Stimulated activated CD4-positive, alpha-beta T cell treated with anti-CD3 and anti-CD28 coated beads, TNF-alpha, amount 100 ng/mL, for 48 hours (primary cell): ENCODE measurements at regions not wholly inside any gene's neighbourhood (a gene's known extent, or its start where the extent isn't known, plus 50 kb on each side); places are given as distances from the start of the nearest gene placed in this dataset.
"Not testable (repeated sequence)": the region's sequence is repeated elsewhere in the genome, so short reads cannot be mapped to it uniquely, and the experiment has no call there.

Source experiments
- DNase-seq, 3 donors: peaks; one replicate each; pipeline ENCODE4 v3.0.0-alpha.2; 2020; ENCODE audit warnings: low read depth in 3 of 3

DNA sequence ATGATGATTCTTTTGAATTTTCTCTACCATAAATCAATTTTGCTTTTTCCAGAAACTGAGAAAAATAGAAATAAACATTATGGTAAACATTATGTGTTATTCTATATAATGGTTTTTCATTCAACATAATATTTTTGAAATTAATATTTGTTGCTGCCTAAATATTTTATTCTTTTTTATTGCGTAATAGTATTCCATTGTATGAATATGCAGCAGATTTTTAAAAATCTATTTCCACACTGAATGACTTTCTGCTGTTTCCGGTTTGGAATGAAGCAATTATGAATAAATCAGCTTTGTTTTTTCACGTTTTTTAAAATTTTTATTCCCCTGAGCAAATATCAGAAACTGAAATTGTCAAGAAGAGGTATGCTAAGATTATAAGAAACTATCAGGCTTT lies 335.2 kb upstream of the KCND2 start:
- no peak for DNase-seq

DNA sequence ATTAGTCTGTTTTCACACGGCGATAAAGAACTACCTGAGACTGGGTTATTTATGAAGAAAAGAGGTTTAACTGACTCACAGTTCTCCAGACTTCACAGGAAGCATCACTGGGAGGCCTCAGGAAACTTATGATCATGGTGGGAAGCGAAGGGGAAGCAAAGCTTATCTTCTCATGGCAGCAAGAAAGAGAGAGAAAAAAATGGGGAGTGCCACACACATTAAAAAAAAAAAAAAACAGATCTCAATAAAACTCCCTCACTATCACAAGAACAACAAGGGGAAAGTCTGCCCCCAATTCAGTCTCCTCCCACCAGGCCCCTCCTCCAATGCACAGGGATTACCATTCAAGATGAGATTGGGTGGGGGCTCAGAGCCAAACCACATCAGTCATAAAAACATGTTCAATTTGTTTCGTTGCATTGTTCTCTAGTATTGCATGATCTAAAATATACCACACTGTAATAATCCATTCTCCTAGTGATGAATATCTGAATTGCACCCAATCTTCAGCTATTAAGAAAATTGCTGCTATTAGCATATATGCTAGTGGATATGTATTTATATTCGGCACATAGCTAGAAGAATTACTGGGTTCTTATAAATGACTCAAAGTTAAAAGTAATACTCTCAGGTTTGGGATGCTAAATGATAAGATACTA lies 328.9 kb upstream of the KCND2 start:
- DNase-seq, result no peak

DNA sequence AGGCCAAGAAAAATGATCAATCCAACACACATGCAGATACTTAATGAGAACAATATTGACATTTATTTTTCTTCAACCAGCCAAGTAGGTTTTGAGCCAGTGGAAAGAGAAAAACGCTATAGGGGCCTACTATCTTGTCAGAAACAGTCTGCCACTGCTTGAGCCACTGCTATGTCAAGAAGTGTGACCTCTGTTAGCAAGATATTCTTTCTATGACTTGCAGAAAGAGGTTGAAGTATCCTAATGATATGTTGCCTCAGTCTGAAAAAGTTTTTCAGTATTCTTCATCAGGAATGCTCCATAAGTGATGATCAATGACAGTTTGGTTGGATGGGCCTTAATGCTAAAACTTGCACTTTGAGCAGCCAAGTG lies 328.4 kb upstream of the KCND2 start:
- DNase-seq, result no peak

DNA sequence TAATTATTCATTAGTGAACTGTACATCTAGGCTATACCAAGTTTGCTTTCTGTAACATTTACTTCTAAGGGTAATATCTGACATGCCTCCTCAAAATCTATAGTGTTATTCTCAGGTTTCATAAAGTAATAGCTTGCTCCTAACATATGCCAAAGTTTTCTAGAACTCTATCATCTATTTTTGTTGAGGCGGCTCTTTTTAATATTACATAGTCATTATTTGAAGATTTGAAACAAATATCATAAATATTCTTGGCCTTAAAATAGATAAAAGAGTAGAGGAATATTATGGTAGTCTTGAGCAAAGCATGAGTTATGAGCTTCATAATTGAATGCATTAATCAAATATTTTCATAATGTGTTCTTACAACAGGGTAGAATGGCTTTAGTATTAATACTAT lies 327.2 kb upstream of the KCND2 start:
- no peak for DNase-seq

DNA sequence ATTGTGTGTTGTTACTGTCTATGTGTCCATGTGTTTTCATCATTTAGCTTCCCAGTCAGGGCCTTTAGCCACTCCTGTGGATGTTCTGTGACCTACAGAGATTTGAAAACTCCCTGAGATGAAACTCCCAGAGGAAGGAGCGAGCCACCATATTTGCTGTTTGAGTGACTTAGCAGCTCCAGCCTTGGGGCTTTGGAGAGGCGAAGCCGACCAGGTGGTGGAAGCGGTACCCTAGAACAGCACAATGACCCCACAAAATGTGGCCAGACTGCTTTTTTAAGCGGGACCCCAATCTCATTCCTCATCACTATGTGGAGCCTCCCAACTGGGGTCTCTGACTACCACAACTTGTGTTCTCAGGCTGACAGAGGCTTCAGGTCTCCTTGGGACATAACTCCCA lies 323.9 kb upstream of the KCND2 start:
- no peak for DNase-seq

DNA sequence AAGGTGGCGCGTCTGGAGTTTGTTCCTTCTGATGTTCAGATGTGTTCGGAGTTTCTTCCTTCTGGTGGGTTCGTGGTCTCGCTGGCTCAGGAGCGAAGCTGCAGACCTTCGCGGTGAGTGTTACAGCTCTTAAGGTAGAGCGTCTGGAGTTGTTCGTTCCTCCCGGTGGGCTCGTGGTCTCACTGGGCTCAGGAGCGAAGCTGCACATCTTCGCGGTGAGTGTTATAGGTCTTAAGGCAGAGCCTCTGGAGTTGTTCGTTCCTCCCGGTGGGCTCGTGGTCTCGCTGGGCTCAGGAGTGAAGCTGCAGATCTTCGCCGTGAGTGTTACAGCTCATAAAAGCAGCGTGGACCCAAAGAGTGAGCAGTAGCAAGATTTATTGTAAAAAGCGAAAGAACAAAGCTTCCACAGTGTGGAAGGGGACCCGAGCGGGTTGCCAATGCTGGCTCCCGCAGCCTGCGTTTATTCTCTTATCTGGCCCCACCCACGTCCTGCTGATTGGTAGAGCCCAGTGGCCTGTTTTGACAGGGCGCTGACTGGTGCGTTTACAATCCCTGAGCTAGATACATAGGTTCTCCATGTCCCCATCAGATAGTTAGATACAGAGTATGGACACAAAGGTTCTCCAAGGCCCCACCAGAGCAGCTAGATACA lies 322.5 kb upstream of the KCND2 start:
- DNase-seq, result not testable (repeated sequence)

DNA sequence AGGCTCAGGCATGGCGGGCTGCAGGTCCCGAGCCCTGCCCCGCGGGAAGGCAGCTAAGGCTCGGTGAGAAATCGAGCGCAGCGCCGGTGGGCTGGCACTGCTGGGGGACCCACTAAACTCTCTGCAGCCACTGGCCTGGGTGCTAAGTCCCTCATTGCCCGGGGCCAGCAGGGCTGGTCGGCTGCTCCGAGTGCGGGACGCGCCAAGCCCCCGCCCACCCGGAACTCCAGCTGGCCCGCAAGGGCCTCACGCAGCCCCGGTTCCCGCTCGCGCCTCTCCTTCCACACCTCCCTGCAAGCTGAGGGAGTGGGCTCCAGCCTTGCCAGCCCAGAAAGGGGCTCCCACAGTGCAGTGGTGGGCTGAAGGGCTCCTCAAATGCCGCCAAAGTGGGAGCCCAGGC lies 321.4 kb upstream of the KCND2 start:
- DNase-seq, result not testable (repeated sequence)

DNA sequence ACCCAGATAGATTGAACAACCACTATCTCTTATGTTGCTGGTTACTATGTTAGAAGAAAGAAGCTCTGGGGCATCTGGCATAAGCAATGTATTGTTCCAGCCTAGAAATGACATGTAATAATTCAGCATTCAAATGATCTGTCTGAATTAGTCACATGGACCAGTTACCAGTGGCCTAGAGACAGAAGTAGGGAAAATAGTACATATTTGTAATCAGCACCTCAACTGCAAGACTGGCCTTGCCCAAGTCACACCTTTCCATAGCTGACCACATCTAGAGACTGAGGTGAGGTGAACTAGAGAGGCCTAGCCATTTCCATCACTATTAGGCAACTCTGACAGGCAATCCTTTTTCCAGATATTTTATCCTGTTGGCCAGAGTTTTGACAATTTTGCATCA lies 315.6 kb upstream of the KCND2 start:
- DNase-seq, result no peak

DNA sequence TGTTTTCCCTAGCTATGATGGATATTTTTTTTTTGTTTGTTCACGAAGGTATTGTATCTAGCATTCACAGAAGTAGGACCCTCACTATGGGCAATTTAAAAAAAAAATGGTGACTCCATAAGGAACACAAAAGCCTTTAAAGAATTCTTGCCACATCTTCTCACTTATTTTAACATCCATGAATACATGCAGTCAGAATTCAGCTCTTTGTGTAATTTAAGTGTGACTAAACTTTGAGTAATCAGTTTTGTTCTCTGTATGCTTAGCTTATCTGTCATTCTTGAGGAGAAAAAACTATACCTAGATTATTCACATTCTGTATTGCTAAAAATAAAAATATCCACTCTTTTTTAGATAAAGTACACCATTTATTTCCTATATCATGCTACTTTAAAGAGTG lies 313.2 kb upstream of the KCND2 start:
- no peak for DNase-seq

DNA sequence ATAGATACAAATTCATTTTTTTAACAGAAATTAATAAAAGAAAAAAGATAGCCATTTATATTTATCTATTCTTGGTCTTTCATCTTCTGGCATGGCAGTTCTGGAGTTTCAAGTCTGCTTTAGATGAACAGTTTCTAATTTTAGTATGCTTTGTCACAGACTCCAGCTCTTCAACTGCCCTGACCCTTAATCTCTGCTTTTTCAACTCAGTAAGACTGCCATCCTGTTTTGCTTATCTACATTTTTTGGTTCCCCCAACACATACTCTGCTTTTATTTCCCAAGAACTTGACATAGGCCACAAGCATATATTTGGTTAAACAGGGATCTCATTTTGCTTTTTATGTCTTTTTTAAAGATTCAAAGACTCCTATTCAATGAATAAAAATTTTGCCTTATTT lies 309.3 kb upstream of the KCND2 start:
- DNase-seq, result no peak

DNA sequence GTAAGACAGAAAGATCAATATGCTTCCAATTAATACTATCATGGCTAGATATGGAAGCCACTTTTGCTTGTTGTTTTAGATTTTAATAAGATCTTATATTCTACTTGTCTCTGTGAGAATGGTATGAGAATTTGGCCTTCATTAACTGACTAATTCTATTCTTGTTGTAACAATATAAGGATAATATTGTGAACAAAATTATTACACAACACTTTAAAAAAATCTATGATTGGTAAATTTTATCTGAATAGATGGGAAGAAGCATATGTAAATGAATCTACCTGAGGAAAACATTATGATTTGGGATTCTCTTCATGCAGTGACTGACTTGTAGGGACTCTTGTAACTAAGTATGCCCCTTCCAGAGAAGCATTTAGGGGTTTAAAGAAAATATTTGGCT lies 308.9 kb upstream of the KCND2 start:
- DNase-seq, result no peak

DNA sequence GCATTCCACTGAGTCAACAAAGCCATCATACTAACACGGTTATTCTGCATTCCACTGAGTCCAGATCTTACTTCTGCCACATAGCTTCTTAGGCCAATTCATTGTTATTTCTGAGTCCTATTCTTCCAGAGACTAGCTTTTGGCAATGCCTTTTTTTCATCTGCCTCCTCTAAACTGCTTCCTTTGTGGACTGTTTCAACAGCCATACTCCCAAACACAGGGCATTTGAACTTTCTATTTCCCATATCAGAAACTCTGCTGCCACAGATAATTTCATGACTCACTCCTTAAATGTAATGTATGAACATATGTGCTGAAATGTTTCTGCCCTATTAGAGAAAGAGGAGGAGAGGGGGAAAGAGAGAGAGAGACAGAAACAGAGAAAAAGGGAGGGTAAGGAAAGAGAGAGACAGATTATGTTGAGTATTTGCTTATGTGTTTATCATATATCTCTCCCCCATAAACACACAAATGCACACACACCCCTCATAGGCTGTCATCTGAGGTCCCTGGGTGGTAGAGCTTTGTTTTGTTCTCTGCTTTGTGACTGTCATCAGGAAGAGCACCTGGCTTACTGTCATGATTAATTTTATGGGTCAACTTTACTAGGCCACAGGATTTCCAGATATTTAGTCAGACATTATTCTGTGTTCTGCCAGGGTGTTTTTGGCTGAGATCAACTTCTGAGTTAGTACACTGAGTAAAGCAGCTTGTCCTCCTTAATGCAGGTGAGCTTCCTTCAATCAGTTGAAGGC lies 308.0 kb upstream of the KCND2 start:
- DNase-seq, result no peak

DNA sequence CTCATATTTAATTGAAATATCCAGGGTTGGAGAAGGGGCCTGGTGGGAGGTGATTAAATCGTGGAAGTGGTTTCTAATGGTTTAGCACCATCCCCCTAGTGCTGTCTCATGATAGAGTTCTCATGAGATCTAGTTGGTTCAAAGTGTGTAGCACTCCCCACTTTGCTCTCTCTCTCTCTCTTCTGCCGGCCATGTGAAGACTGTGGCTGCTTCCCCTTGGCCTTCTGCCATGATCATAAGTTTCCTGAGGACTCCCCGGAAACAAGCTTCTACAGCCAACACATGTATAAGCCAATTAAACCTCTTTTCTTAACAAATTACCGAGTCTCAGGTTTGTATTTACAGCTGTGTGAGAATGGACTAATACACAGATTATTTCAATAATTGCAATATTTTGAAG lies 305.8 kb upstream of the KCND2 start:
- no peak for DNase-seq

DNA sequence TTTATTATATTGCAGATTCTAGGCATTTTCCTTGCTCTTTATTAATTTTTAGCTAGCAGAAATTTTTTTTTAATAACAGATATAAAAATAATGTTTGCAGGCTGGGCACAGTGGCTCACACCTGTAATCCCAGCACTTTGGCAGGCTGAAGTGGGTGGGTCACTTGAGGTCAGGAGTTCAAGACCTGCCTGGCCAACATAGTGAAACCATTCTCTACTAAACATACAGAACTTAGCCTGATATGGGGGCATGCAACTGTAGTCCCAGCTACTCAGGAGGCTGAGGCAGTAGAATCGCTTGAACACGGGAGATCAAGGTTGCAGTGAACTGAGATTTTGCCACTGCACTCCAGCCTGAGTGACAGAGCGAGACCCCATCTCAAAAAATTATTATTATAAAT lies 304.6 kb upstream of the KCND2 start:
- not testable (repeated sequence) for DNase-seq

DNA sequence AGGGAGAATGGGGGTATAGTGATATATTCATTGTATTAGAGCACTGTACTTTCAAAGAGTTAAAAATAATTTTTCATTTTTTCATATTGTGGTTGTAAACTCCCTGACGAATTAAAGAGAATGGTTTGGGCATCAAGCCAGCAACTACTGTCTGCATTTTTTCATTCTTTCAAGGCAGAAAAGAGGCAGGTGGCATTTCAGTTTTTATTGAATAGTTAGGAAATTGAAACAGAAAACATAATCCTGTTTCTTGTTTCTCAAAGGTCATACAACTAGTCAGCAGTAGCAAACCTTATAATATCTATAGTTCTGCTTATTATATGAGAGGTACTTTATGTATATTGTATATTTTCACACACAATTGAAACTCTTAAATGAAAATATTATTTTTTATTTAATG lies 303.9 kb upstream of the KCND2 start:
- no peak for DNase-seq

DNA sequence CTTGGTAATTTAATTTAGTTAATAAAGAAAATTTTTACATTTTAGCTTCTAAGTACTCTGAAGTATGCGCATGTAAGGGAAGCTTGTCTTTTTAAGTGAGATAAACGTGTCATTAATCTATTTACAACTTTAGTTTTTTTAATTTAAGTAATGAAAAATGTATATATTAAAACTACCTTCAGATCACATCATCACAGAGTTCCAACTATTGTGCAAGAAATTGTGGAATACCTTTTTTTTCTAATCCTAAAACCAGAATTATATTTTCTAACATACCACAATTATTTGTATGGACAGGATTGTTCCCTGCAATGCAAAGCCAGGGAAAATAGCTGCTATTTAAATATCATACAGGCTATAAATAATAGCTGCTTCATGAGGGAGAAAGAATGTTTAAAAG lies 303.2 kb upstream of the KCND2 start:
- no peak for DNase-seq

DNA sequence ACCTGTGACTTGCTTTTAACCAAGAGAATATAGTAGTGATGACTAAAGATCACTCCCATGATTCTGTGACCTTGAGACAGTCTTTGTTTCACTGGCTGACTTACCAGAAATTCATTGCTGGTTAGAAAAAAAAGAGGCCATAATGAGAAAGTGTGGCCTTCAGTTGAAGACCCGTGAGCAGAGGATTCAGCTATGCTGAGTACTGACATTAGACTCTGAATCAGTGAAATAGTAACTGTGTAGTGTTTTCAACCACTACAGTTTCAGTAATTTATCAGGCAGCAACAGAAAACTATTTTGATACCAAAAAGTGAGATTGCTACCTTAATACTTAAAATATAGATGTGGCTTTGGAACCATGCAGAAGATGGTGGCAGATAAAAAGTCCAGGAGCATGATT lies 298.0 kb upstream of the KCND2 start:
- no peak for DNase-seq

DNA sequence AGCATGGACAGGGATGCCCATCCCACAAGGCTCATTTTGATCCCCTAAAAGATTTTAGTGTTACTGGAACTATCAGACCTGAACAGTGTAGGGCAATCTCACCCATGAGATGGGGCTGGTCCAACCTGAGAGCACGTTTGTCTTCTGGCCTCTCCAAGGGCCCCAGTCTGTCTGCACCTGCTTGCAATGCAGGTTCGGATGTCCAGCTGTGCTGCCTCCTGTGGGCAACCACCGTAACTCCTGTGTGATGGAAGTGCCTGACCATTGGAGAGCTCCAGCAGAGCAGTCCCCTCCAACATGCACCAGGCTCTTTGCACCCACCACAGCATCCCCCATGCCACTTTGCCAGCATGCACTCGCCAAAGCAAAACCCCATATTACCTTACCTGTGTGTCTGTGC lies 290.1 kb upstream of the KCND2 start:
- DNase-seq, result no peak

DNA sequence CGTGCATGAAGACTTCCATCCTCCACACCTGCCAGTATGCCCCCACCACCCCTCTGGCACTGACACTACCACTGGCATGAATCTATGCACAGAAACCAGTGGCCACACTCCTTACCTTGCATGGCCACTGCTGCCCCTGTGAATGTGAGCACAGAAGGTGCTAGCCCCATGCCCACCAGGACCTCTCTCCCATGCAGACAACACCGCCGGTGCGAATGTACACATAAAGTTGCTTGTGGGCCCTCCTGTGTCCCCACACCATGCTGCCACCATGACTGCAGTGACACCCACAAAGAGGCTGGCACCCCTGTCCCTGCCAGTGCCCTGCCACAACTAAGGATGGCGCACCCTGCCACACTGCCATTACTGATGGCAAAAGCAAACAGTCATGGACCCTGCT lies 289.5 kb upstream of the KCND2 start:
- no peak for DNase-seq

DNA sequence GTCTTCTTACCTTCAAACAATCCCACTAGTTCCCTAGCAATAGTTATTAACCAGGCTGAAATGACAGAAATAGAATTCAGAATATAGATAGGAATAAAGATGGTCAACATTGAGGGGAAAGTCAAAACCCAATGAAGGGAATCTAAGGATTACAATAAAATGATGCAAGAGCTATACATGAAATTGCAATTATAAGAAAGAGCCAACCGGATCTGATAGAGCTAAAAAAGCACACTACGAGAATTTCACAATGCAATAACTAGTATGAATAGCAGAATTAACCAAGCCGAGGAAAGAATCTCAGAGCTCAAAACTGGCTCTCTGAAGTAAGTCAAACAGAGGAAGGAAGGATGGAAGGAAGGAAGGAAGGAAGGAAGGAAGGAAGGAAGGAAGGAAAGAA lies 288.7 kb upstream of the KCND2 start:
- DNase-seq, result no peak

DNA sequence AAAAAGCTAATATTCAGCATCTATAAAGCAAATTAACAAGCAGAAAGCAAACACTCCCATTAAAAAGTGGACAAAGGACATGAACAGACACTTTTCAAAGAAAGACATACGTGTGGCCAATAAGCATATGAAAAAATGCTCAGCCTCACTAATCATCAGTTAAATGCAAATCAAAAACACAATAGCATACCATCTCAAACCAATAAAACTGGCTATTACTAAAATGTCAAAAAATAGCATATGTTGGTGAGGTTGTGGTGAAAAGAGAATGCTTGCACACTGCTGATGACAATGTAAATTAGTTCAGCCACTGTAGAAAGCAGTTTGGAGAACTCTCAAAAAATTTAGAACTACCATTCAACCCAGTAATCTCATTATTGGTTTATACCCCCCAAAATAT lies 284.6 kb upstream of the KCND2 start:
- no peak for DNase-seq

DNA sequence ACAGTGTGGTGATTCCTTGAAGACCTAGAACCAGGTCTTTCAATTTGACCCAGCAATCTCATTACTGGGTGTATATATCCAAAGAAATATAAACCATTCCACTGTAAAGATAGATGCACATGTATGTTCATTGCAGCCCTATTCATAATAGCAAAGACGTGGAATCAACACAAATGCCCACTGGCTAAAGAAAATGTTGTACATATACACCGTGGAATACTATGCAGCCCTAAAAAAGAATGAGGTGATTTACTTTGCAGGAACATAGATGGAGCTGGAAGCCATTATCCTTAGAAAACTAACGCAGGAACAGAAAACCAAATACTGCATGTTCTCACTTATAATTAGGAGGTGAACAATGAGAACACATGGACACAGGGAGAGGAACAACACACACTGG lies 278.0 kb upstream of the KCND2 start:
- DNase-seq, result no peak

DNA sequence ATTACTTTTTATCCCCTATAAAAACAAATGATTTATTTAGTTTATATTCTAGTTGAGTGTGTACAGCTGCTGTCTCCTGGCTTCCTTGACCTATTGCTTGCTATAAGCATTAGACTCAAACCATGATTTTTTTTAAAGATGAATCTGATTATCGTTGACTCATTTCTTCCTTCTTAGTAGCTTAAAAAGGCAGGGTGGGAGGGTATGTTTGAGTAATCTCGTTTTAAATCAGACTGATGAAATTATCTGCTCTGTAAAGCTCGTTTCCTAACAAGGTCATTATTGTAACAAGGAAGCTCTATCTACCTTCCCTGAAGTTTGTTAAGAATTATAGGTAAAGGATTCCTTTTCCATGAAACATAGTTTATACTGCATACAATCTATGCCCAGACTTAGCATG lies 276.3 kb upstream of the KCND2 start:
- DNase-seq, result no peak
